HUES6 (cell line): ENCODE measurements at regions not wholly inside any gene's neighbourhood (a gene's known extent, or its start where the extent isn't known, plus 50 kb on each side); places are given as distances from the start of the nearest gene placed in this dataset.

ENCODE experiments used
- H3K27ac ChIP-seq: 2 replicates; pipeline ENCODE4 v1.7.0; 2013; ENCODE audit warnings: low read depth, mild to moderate bottlenecking, low read length, inconsistent platforms
- H3K27me3 ChIP-seq: 2 replicates; pipeline ENCODE4 v1.6.1; 2013; ENCODE audit warnings: low read length; ENCODE audit not compliant: control insufficient read depth, insufficient read depth
- H3K36me3 ChIP-seq: 2 replicates; pipeline ENCODE4 v1.6.1; 2013; ENCODE audit warnings: low read length; ENCODE audit not compliant: control insufficient read depth, insufficient read depth
- H3K4me1 ChIP-seq: 2 replicates; pipeline ENCODE4 v1.6.1; 2013; ENCODE audit warnings: low read length; ENCODE audit not compliant: control insufficient read depth, insufficient read depth
- H3K4me3 ChIP-seq: 2 replicates; pipeline ENCODE4 v1.5.1; 2013; ENCODE audit warnings: low read depth, low read length
- H3K9ac ChIP-seq: one replicate; pipeline ENCODE4 v1.6.1; 2013; ENCODE audit warnings: mild to moderate bottlenecking, low read length
- H3K9me3 ChIP-seq: 2 replicates; pipeline ENCODE4 v1.6.1; 2013; ENCODE audit warnings: low read depth, low read length; ENCODE audit not compliant: control insufficient read depth, insufficient read depth

DNA sequence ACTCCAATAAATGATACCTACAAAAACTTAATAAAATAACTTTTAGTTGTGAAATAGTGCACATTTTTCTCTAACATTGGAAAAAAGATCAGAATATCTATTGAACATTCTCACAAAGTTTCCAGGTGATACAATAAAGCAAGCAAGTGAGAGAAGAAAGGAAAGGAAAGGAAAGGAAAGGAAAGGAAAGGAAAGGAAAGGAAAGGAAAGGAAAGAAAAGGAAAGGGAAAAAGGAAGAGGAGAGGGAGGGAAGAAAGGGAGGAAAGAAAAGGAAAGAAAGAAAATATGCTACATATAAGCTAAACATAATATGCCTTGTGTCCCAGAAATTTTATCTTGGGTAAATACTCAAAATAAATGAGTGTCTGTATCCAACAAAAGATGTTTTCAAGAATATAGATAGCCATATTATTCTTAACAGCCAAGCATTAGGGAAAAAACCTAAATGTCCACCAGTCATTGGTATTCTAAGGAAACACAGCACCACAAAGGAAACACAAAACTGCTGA, 510.2 kb upstream of the ZWINT start:
- Histone ChIP-seq H3K27ac (no peak overlapping the region), H3K4me1 (0 out of 2 replicates have a peak, but pooled peaks cover 2% of the 10 kb centered on the region), H3K9me3 (no peaks in the 10 kb centered on the region), H3K4me3 (no peak overlapping the region), H3K36me3 (no peaks in the 10 kb centered on the region), H3K27me3 (no peaks in the 10 kb centered on the region), H3K9ac (no peak overlapping the region)

GRCh38 chr10:56867236-56867635, 506.2 kb upstream of the ZWINT start:
- Histone ChIP-seq H3K4me1 (0 out of 2 replicates have a peak, but pooled peaks cover 2% of the 10 kb centered on the region), H3K36me3 (no peaks in the 10 kb centered on the region), H3K9ac (no peak overlapping the region), H3K9me3 (no peaks in the 10 kb centered on the region), H3K27me3 (no peaks in the 10 kb centered on the region), H3K4me3 (no peak overlapping the region), H3K27ac (no peak overlapping the region)

DNA sequence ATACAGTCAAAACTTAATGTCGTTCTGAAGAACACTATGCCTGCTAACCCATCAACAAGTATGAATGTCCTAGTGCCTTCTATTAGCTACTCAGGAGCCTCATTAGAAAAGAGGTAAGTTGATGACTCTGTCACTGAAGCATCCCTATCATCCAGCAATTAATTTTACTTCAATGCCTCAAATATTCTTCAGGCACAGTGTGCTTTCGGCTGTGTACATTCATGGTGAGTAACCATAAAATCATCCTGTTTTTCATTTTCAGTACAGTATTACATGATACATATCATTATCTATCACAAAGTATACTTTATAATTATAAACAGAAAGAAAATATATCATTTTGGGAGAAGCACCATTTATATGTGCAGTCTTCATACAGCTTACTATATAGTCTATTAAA, 495.5 kb upstream of the ZWINT start:
- Histone ChIP-seq H3K9ac (no peak overlapping the region), H3K27me3 (no peaks in the 10 kb centered on the region), H3K4me3 (no peak overlapping the region), H3K9me3 (no peaks in the 10 kb centered on the region), H3K36me3 (no peaks in the 10 kb centered on the region), H3K27ac (no peak overlapping the region), H3K4me1 (no peaks in the 10 kb centered on the region)

- H3K36me3 ChIP-seq, result no peaks in the 10 kb centered on the region
- H3K4me3 ChIP-seq, result no peak overlapping the region
- H3K9me3 ChIP-seq, result no peaks in the 10 kb centered on the region
- no peak overlapping the region for H3K9ac ChIP-seq
- H3K4me1 ChIP-seq, result no peaks in the 10 kb centered on the region
- no peak overlapping the region for H3K27ac ChIP-seq
- no peaks in the 10 kb centered on the region for H3K27me3 ChIP-seq
Observed at GRCh38 chr10:56844978-56845529, 484.0 kb upstream of the ZWINT start.

DNA sequence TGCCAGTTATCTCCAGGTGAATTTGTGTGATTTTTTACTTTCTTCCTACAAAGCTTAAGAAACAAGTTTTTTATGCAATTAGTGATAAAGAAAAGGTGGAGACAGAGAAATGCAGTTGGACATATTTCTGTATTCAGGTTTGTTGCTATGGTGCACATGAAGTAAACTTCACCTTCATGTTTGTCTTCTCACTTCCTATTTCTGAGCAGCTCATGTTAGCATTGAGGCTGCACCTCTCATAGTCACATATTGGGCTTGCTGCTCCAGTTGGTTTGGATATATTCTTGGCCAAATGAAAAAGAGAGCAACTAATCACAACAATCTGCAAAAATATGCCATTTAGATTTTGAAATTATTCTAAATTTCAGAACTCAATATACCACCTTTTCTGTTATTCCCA, 475.6 kb upstream of the ZWINT start:
- Histone ChIP-seq H3K9me3 (no peaks in the 10 kb centered on the region), H3K36me3 (no peaks in the 10 kb centered on the region), H3K27ac (no peak overlapping the region), H3K4me3 (no peak overlapping the region), H3K9ac (no peak overlapping the region), H3K4me1 (no peaks in the 10 kb centered on the region), H3K27me3 (no peaks in the 10 kb centered on the region)

GRCh38 chr10:56831681-56832080, 470.6 kb upstream of the ZWINT start:
- Histone ChIP-seq H3K27ac (no peak overlapping the region), H3K4me1 (no peaks in the 10 kb centered on the region), H3K27me3 (no peaks in the 10 kb centered on the region), H3K4me3 (no peak overlapping the region), H3K36me3 (no peaks in the 10 kb centered on the region), H3K9ac (no peak overlapping the region), H3K9me3 (no peaks in the 10 kb centered on the region)

DNA sequence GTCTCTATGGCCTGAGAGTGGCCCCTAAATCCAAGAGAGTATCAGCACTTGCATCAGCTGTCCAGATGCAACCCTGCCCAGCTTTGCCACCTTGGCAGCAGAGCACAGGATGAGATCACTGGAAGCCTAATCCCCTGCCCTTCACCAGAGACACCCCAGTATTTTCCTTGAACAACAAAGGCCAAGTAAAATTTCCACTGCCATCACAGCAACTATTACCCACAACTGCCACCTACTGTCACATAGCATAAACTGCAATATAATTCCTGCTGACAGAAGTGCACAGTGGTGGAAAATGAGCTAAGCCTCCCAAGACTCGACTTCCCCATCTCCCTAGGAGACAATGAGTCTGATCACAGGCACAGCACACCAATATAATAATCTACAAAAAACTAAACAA, 462.8 kb upstream of the ZWINT start:
- no peak overlapping the region for H3K4me3 ChIP-seq
- no peak overlapping the region for H3K9ac ChIP-seq
- peaks cover 24% of the 10 kb centered on the region for H3K9me3 ChIP-seq
- no peak overlapping the region for H3K27ac ChIP-seq
- H3K4me1 ChIP-seq, result no peaks in the 10 kb centered on the region
- H3K27me3 ChIP-seq, result no peaks in the 10 kb centered on the region
- H3K36me3 ChIP-seq, result no peaks in the 10 kb centered on the region

DNA sequence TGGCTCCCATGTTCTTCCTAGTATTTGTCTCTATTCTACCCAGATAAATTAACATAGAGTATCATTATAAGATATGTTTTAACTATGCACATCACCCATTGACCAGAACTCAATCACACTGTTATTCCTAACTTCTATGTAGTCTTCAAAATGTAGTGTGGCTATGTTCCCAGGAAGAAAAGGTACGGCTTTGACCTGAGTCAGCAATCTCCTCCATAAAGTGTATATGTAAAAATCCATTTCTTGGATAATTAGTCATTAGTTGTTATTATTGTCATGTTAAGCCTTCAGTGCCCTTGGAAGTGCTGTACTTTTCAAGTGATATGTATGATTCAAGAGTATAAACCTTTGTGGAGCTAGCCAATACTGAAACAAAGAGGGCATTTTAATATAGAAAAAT, 444.0 kb upstream of the ZWINT start:
- no peak overlapping the region for H3K9ac ChIP-seq
- no peaks in the 10 kb centered on the region for H3K4me1 ChIP-seq
- no peaks in the 10 kb centered on the region for H3K9me3 ChIP-seq
- H3K27ac ChIP-seq, result no peak overlapping the region
- no peak overlapping the region for H3K4me3 ChIP-seq
- no peaks in the 10 kb centered on the region for H3K27me3 ChIP-seq
- no peaks in the 10 kb centered on the region for H3K36me3 ChIP-seq

DNA sequence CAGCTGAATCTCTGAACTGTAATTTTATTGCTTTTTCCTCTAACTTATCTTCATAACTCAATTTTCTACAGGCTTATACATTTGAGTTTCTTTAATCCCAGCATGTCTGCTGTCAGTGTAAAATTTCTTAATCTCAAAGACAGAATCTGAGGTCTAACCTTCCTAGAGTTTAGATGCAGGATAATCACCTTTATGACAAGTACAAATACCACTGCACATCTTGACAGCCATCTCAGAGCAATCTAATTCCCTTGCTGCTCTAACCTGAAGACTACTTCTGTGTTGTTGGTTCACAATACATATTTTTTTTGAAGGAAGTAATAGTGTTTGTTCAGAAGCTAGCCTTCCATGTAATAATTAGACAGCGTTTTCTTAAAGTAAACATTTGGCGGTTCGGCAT, 424.2 kb upstream of the ZWINT start:
- no peaks in the 10 kb centered on the region for H3K27me3 ChIP-seq
- H3K36me3 ChIP-seq, result no peaks in the 10 kb centered on the region
- H3K27ac ChIP-seq, result no peak overlapping the region
- no peak overlapping the region for H3K9ac ChIP-seq
- no peaks in the 10 kb centered on the region for H3K4me1 ChIP-seq
- no peaks in the 10 kb centered on the region for H3K9me3 ChIP-seq
- H3K4me3 ChIP-seq, result no peak overlapping the region

GRCh38 chr10:56782503-56782902, 421.4 kb upstream of the ZWINT start:
- no peaks in the 10 kb centered on the region for H3K27me3 ChIP-seq
- H3K36me3 ChIP-seq, result no peaks in the 10 kb centered on the region
- no peaks in the 10 kb centered on the region for H3K9me3 ChIP-seq
- no peaks in the 10 kb centered on the region for H3K4me1 ChIP-seq
- H3K9ac ChIP-seq, result no peak overlapping the region
- no peak overlapping the region for H3K4me3 ChIP-seq
- H3K27ac ChIP-seq, result no peak overlapping the region

DNA sequence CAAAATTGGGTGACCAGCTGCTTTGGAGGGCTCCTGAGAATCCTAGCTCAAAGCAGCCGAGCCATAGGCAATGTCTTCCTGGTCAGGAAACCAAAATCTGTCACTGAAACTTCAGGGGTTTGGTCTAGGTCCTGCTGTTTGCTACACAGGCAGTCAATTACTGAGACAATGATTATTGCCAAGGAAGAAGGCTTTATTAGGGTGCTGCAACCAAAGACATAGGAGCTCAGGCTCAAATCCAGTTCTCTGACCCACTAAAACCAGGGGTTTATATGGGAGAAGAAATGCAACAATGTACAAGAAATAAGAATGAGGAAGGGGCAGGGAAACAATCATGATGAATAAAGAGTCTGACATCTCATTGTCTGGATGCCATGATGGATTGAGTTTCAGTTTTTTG, 410.3 kb upstream of the ZWINT start:
- Histone ChIP-seq H3K4me3 (no peak overlapping the region), H3K9ac (no peak overlapping the region), H3K4me1 (no peaks in the 10 kb centered on the region), H3K9me3 (peaks cover 23% of the 10 kb centered on the region), H3K36me3 (no peaks in the 10 kb centered on the region), H3K27ac (no peak overlapping the region), H3K27me3 (no peaks in the 10 kb centered on the region)

DNA sequence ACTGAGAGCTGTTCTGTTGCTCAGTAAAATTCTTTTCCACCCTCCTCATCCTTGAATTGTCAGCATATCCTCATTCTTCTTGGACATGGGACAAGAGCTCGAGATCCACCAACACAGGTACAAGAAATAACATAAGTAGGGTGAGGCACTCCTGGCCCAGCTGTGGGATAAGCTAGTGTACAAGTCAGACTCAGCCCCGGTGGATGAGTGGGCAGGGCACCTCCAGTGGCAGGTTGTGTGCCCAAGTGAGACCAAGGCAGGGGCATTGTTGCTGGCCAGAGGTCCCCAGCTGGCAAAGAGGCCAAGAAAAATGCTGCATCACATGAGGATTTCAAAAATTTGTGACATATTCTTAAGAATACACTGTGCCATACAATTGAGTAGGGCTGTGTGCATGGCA, 402.0 kb upstream of the ZWINT start:
- H3K27me3 ChIP-seq, result no peaks in the 10 kb centered on the region

More for the DNA sequence above, 402.0 kb upstream of the ZWINT start:
- Histone ChIP-seq H3K4me1 (peaks cover 5% of the 10 kb centered on the region; the same call in 1 of the 2 replicates), H3K4me3 (no peak overlapping the region), H3K27ac (no peak overlapping the region), H3K9ac (no peak overlapping the region), H3K9me3 (peaks cover 11% of the 10 kb centered on the region; the same call in 1 of the 2 replicates), H3K36me3 (no peaks in the 10 kb centered on the region)
